Endothelial cell of umbilical vein (primary cell): ENCODE measurements at regions not wholly inside any gene's neighbourhood (a gene's known extent, or its start where the extent isn't known, plus 50 kb on each side); places are given as distances from the start of the nearest gene placed in this dataset.

Experiments
- BruUV-seq: library from RNA; stranded (reverse); fragments of 400-500 nt; replicated peaks from 2 replicates; lab custom pipeline; 2021; lab: Mats Ljungman, UMichigan
- CTCF ChIA-PET: fragments of 300-600, 350-600 bp; sonication (Branson Sonifier 250); formaldehyde crosslinking; loops from one replicate; lab custom pipeline; 2021; ENCODE audit warnings: antibody characterized with exemption, inconsistent platforms; lab: Charles Lee
- POLR2A ChIA-PET: fragments of 300-600, 350-600 bp; sonication (Branson Sonifier 250); formaldehyde crosslinking; loops from one replicate; lab custom pipeline; 2021; ENCODE audit warnings: antibody characterized with exemption, inconsistent platforms; lab: Charles Lee
- DNase-seq: peaks from one replicate; pipeline ENCODE4 v3.0.0-alpha.2; 2011; ENCODE audit warnings: low read depth, low spot score
- FAIRE-seq: peaks from 2 replicates; lab custom pipeline; 2011; peaks lifted over from hg19 to GRCh38; lab: Jason Lieb, UNC
- H2AFZ ChIP-seq: 2 replicates; pipeline ENCODE4 v1.6.0; 2012; ENCODE audit warnings: low read depth, low read length, control low read depth, inconsistent platforms
- H3K27ac ChIP-seq: 2 replicates; pipeline ENCODE4 v1.5.1; 2011; ENCODE audit warnings: low read depth, mild to moderate bottlenecking, control low read depth, low read length, moderate library complexity; ENCODE audit not compliant: insufficient read depth
- H3K27me3 ChIP-seq, 2 experiments: 2 replicates each; pipeline versions ENCODE4 v1.6.0 to v1.6.1; 2011; ENCODE audit warnings: low read length in 2 of 2, mixed read lengths in 1 of 2; ENCODE audit not compliant: control insufficient read depth in 2 of 2, insufficient read depth in 2 of 2
- H3K36me3 ChIP-seq, 2 experiments: 2 replicates in 1 of 2; 3 replicates in 1 of 2; pipeline ENCODE4 v1.5.1; 2011; ENCODE audit warnings: low read length in 2 of 2, mild to moderate bottlenecking in 1 of 2, moderate library complexity in 1 of 2; ENCODE audit not compliant: control insufficient read depth in 2 of 2, insufficient read depth in 2 of 2; ENCODE audit errors: extremely low read depth in 1 of 2
- H3K4me1 ChIP-seq: 3 replicates; pipeline ENCODE4 v1.5.1; 2011; ENCODE audit warnings: mild to moderate bottlenecking, low read length; ENCODE audit not compliant: control insufficient read depth, insufficient read depth; ENCODE audit errors: extremely low read depth
- H3K4me2 ChIP-seq: 2 replicates; pipeline ENCODE4 v1.6.1; 2011; ENCODE audit warnings: low read length, control low read depth, mixed read lengths; ENCODE audit not compliant: insufficient read depth
- H3K4me3 ChIP-seq, 3 experiments: fragments of 200-600 bp in 1 of 3; sonication (generic), shearing (Covaris generic) in 1 of 3; replicated peaks in 1 of 3; 2 replicates each; pipeline ENCODE4 v1.5.1; 2011 to 2016; ENCODE audit warnings: control low read depth in 3 of 3, low read length in 3 of 3, mild to moderate bottlenecking in 2 of 3, inconsistent platforms in 1 of 3, low read depth in 1 of 3, moderate library complexity in 1 of 3; ENCODE audit not compliant: insufficient read depth in 1 of 3
- H3K79me2 ChIP-seq: 2 replicates; pipeline ENCODE4 v1.6.0; 2012; ENCODE audit warnings: low read length, inconsistent platforms; ENCODE audit not compliant: control insufficient read depth, insufficient read depth
- H3K9ac ChIP-seq: replicated peaks from 2 replicates; pipeline ENCODE3; 2011; ENCODE audit warnings: low read length, control low read depth; ENCODE audit not compliant: insufficient read depth; ENCODE audit errors: extremely low read depth
- H3K9me1 ChIP-seq: replicated peaks from 3 replicates; pipeline ENCODE4 v1.6.0; 2011; ENCODE audit warnings: mild to moderate bottlenecking, low read length; ENCODE audit not compliant: control insufficient read depth, insufficient read depth; ENCODE audit errors: extremely low read depth
- H3K9me3 ChIP-seq: replicated peaks from 2 replicates; pipeline ENCODE4 v1.5.1; 2012; ENCODE audit warnings: low read length, inconsistent platforms; ENCODE audit not compliant: control insufficient read depth, insufficient read depth
- H4K20me1 ChIP-seq: replicated peaks from 2 replicates; pipeline ENCODE3; 2011; ENCODE audit warnings: mild to moderate bottlenecking, low read length; ENCODE audit not compliant: control insufficient read depth, insufficient read depth; ENCODE audit errors: extremely low read depth
- EZH2 ChIP-seq: IDR thresholded peaks from 2 replicates; pipeline ENCODE4 v1.6.1; 2012; ENCODE audit warnings: borderline replicate concordance, low read depth, mild to moderate bottlenecking, moderate library complexity, low read length, inconsistent platforms; ENCODE audit not compliant: severe bottlenecking
- FOS ChIP-seq: IDR thresholded peaks from 2 replicates; pipeline ENCODE4 v1.6.1; 2011; ENCODE audit warnings: mild to moderate bottlenecking, low read length, moderate library complexity, borderline replicate concordance; ENCODE audit not compliant: insufficient read depth
- GATA2 ChIP-seq: IDR thresholded peaks from 2 replicates; pipeline ENCODE4 v1.7.0; 2011; ENCODE audit warnings: low read depth, mild to moderate bottlenecking, moderate library complexity, mixed read lengths, low read length; ENCODE audit not compliant: insufficient read length, insufficient read depth
- JUN ChIP-seq: IDR thresholded peaks from 2 replicates; pipeline ENCODE4 v1.6.1; 2011; ENCODE audit warnings: borderline replicate concordance, low read depth; ENCODE audit not compliant: insufficient read length, insufficient read depth
- MYC ChIP-seq: IDR thresholded peaks from one replicate; pipeline ENCODE4 v1.6.1; 2011; ENCODE audit warnings: mild to moderate bottlenecking, low read depth, low read length
- POLR2A ChIP-seq: IDR thresholded peaks from 2 replicates; pipeline ENCODE4 v1.6.1; 2012; ENCODE audit warnings: low read depth, mild to moderate bottlenecking, control low read depth, low read length
- POLR2AphosphoS5 ChIP-seq: IDR thresholded peaks from 2 replicates; pipeline ENCODE4 v1.6.1; 2012; ENCODE audit warnings: low read depth, mild to moderate bottlenecking, control low read depth, low read length, moderate library complexity; ENCODE audit not compliant: insufficient read depth
- dilution Hi-C: fragments of 300-500 bp; cut with MboI; formaldehyde crosslinking; loops from one replicate; pipeline ENCODE4 v1.15.0; 2019; ENCODE audit warnings: low sequenced_read_pairs; ENCODE audit not compliant: extremely low pct_ligation_motif_present
- intact Hi-C: fragments of 100-400 bp; cut with micrococcal nuclease; formaldehyde crosslinking; loops from one replicate; pipeline ENCODE4 v1.10.0; 2022
- TF ChIP-seq, protein P1 (sequence below): IDR thresholded peaks from 2 replicates; pipeline ENCODE4 v1.6.1; 2011; ENCODE audit not compliant: insufficient read depth, insufficient read length
- TF ChIP-seq, protein P2 (sequence below), 2 donors: IDR thresholded peaks; 1 replicate in 1 of 2; 2 replicates in 1 of 2; pipeline ENCODE4 v1.5.1; 2011; ENCODE audit warnings: low read length in 2 of 2, mild to moderate bottlenecking in 2 of 2, moderate library complexity in 2 of 2, control low read depth in 1 of 2, inconsistent platforms in 1 of 2, low read depth in 1 of 2; ENCODE audit not compliant: insufficient read depth in 1 of 2; ENCODE audit errors: extremely low read depth in 1 of 2

DNA sequence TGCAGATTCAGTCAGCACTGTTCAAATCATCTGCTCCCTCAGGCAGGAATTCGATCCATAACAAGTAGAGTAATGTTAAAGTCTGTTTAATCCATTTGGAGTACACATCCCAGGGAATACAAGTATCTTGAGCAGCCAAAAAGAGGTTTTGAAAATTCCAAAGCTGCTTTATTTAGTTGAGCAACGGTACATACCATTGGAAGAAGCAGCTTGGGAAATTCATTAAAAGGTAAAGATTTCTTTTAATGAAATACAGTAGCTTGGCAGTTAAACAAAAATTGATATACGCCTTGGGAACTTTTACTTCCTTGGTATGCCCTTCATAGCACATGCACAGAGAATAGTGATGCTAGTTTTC is 153.8 kb downstream of the LRIG3 start:
- no peaks in the 10 kb centered on the region for H3K4me1 ChIP-seq
- H3K4me2 ChIP-seq, result no peak overlapping the region
- H3K9me3 ChIP-seq, result no peaks in the 10 kb centered on the region
- H2AFZ ChIP-seq, result no peak overlapping the region
- ChIA-PET POLR2A (no interaction called here), CTCF (no interaction called here)
- DNase-seq, result no peak
- H3K9me1 ChIP-seq, result no peaks in the 10 kb centered on the region
- no peaks in the 10 kb centered on the region for H3K36me3 ChIP-seq
- no peaks in the 10 kb centered on the region for H3K79me2 ChIP-seq
- FAIRE-seq, result no peak
- no peaks in the 10 kb centered on the region for H4K20me1 ChIP-seq
- no peaks in the 10 kb centered on the region for H3K27me3 ChIP-seq
- TF ChIP-seq POLR2AphosphoS5 (no peak), GATA2 (no peak), EZH2 (no peak), FOS (no peak), MYC (no peak), JUN (no peak), POLR2A (no peak)
- TF ChIP-seq, protein P1, sequence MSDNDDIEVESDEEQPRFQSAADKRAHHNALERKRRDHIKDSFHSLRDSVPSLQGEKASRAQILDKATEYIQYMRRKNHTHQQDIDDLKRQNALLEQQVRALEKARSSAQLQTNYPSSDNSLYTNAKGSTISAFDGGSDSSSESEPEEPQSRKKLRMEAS, result no peak
- TF ChIP-seq, protein P2, sequence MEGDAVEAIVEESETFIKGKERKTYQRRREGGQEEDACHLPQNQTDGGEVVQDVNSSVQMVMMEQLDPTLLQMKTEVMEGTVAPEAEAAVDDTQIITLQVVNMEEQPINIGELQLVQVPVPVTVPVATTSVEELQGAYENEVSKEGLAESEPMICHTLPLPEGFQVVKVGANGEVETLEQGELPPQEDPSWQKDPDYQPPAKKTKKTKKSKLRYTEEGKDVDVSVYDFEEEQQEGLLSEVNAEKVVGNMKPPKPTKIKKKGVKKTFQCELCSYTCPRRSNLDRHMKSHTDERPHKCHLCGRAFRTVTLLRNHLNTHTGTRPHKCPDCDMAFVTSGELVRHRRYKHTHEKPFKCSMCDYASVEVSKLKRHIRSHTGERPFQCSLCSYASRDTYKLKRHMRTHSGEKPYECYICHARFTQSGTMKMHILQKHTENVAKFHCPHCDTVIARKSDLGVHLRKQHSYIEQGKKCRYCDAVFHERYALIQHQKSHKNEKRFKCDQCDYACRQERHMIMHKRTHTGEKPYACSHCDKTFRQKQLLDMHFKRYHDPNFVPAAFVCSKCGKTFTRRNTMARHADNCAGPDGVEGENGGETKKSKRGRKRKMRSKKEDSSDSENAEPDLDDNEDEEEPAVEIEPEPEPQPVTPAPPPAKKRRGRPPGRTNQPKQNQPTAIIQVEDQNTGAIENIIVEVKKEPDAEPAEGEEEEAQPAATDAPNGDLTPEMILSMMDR (IDR thresholded peaks at IDR 0.05; ENCODE audit: extremely low read depth in 1 of 2, insufficient read depth in 1 of 2, low read depth in 1 of 2, low read length in 2 of 2), result no peak
- H3K27ac ChIP-seq, result no peak overlapping the region
- dilution Hi-C loops (no loop called here), intact Hi-C loops (no loop called here)
- H3K4me3 ChIP-seq, result no peak overlapping the region
- BruUV-seq, result no TSS peak
- H3K9ac ChIP-seq, result no peak overlapping the region
